ENCODE measurements at regions not wholly inside any gene's neighbourhood (a gene's known extent, or its start where the extent isn't known, plus 50 kb on each side); places are given as distances from the start of the nearest gene placed in this dataset.

- TF ChIP-seq CTCF (IDR thresholded peaks at IDR 0.05): no peak
- no peak for TF ChIP-seq POLR2AphosphoS5 (IDR thresholded peaks at IDR 0.05)
- no peak for TF ChIP-seq EP300 (IDR thresholded peaks at IDR 0.05; ENCODE audit: low read depth)
Observed at GRCh38 chr3:87615506-87615905, 339.1 kb upstream of the POU1F1 start.
